ENCODE measurements at regions not wholly inside any gene's neighbourhood (a gene's known extent, or its start where the extent isn't known, plus 50 kb on each side); places are given as distances from the start of the nearest gene placed in this dataset.

DNA sequence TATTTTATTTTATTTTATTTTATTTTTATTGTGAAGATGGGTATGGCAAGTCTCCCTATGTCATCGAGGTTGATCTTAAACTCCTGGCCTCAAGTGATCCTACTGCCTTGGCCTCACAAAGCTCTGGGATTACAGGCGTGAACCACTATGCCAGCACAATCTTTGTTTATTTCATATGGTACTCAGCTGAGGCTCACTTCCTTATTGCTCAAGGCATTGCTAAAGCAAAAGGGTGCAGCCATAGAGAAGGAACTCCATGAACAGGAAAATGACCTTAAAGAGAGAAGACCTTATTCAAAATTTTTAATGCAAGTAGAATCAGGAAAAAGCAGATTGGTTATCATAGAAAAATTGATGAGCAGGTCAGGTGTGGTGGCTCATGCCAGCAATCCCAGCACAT, 110.6 kb upstream of the RBBP6 start:
- DNase-seq = no peak
- Mint-ChIP-seq H3K27ac (no peak overlapping the region), H3K4me1 (ENCODE audit: low read depth) (no peaks in the 10 kb centered on the region), H3K36me3 (ENCODE audit: low read depth) (no peaks in the 10 kb centered on the region), H3K27me3 (peaks cover 17% of the 10 kb centered on the region), H3K4me3 (no peak overlapping the region), H3K9me3 (no peaks in the 10 kb centered on the region)
- TF ChIP-seq, protein P1, sequence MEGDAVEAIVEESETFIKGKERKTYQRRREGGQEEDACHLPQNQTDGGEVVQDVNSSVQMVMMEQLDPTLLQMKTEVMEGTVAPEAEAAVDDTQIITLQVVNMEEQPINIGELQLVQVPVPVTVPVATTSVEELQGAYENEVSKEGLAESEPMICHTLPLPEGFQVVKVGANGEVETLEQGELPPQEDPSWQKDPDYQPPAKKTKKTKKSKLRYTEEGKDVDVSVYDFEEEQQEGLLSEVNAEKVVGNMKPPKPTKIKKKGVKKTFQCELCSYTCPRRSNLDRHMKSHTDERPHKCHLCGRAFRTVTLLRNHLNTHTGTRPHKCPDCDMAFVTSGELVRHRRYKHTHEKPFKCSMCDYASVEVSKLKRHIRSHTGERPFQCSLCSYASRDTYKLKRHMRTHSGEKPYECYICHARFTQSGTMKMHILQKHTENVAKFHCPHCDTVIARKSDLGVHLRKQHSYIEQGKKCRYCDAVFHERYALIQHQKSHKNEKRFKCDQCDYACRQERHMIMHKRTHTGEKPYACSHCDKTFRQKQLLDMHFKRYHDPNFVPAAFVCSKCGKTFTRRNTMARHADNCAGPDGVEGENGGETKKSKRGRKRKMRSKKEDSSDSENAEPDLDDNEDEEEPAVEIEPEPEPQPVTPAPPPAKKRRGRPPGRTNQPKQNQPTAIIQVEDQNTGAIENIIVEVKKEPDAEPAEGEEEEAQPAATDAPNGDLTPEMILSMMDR (IDR thresholded peaks at IDR 0.05) = no peak
- ChIA-PET CTCF (interaction anchor here (1.2 kb wide), 1 partner anchor 76 kb away, joined by 3 read pairs; no protein-coding TSS in a partner anchor), POLR2A (no interaction called here)
- no peak for ATAC-seq
- intact Hi-C loops (cut with micrococcal nuclease) = no loop called here

DNA sequence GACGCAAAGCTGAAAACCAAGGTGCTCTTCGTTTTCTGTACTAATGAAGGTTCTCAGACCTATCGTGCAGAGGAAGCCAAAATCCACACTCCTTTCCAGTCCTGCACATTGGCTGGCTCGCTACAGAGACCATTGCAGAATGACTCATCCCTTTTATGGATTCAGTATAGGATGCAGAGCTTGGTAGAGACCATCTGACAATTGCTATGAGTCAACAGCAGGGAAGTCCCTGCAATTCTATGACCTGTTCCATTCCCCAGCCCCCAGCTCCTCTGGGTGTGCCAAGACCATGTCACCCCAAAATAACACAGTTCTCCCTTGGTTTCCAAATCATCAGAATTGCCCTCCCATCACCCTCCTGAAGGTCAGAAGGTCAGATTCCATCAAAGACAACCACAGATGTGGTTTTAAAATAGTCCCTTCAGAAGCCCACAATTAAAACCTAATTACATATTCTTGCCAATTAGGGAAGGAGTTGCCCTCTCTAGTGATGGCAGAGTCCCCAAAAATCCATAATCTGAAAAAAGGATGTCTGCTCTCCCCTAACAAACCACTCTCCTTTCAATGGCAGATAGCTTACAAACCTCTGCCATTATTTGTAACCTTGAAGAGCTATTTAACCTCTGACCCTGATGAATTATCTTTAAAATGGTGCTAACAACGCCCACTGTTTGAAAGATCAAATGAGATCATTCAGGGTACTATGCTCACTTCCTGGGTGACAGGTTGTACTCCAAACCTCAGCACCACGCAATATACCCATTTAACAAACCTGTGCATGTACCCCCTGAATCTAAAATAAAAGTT, 108.2 kb upstream of the RBBP6 start:
- Mint-ChIP-seq H3K27ac (no peak overlapping the region), H3K4me1 (ENCODE audit: low read depth) (no peaks in the 10 kb centered on the region), H3K4me3 (no peak overlapping the region), H3K36me3 (ENCODE audit: low read depth) (no peaks in the 10 kb centered on the region), H3K27me3 (peaks cover 17% of the 10 kb centered on the region), H3K9me3 (no peaks in the 10 kb centered on the region)
- ChIA-PET CTCF (no interaction called here), POLR2A (no interaction called here)
- ATAC-seq (peak; percentile 56), DNase-seq (no peak)
- TF ChIP-seq, protein P1 (IDR thresholded peaks at IDR 0.05) = no peak
- intact Hi-C loops (cut with micrococcal nuclease) = no loop called here

DNA sequence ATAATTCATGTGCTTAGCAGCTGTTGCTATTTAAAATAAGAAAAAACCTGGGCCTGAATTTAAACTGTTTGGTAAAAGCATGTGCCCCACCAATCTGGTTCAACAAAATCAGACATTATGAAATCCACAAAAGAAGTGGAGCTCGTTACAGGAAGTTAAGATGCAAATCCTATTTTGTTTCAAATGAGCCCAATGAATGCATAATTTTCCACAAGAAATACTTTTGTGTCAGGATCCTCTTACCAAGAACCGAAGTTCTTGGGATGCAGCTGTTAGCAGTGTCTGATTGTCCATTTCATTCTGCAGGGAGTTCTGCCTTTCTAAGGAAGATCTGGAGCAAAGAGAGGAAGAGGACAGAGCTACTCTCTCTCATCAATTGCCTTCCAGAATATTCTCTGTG, 105.7 kb upstream of the RBBP6 start:
- POLR2A ChIA-PET = no interaction called here
- no peaks in the 10 kb centered on the region for H3K36me3 Mint-ChIP-seq (ENCODE audit: low read depth)
- intact Hi-C loops (cut with micrococcal nuclease) = no loop called here
- no peak for DNase-seq
- CTCF ChIA-PET = no interaction called here
- no peak overlapping the region for H3K27ac Mint-ChIP-seq
- peaks cover 14% of the 10 kb centered on the region for H3K27me3 Mint-ChIP-seq
- no peaks in the 10 kb centered on the region for H3K4me1 Mint-ChIP-seq (ENCODE audit: low read depth)
- no peak overlapping the region for H3K4me3 Mint-ChIP-seq
- H3K9me3 Mint-ChIP-seq = no peaks in the 10 kb centered on the region
- ATAC-seq = no peak
- TF ChIP-seq, protein P1 (IDR thresholded peaks at IDR 0.05) = no peak

- DNase-seq (no peak), ATAC-seq (no peak)
- TF ChIP-seq, protein P1 (IDR thresholded peaks at IDR 0.05) = no peak
- Mint-ChIP-seq H3K4me1 (ENCODE audit: low read depth) (no peaks in the 10 kb centered on the region), H3K27me3 (peaks cover 4% of the 10 kb centered on the region), H3K9me3 (no peaks in the 10 kb centered on the region), H3K4me3 (no peak overlapping the region), H3K36me3 (ENCODE audit: low read depth) (no peaks in the 10 kb centered on the region), H3K27ac (no peak overlapping the region)
- POLR2A ChIA-PET = no interaction called here
- intact Hi-C loops (cut with micrococcal nuclease) = no loop called here
- CTCF ChIA-PET = no interaction called here
These were observed 99.1 kb upstream of the RBBP6 start for GRCh38 chr16:24440306-24440705.

DNA sequence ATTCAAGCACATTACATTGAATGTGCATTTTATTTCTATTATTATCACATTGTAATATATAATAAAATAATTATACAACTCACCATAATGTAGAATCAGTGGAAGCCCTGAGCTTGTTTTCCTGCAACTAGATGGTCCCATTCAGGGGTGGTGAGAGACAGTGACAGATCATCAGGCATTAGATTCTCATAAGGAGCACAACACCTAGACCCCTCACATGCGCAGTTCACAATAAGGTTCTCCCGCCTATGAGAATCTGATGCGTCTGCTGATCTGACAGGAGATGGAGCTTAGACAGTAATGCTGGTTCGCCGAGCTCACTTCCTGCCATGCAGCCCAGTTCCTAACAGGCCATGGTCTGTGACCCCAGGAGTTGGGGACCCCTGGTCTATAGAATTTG, 96.7 kb upstream of the RBBP6 start:
- Mint-ChIP-seq H3K27ac (no peak overlapping the region), H3K4me1 (ENCODE audit: low read depth) (no peaks in the 10 kb centered on the region), H3K4me3 (no peak overlapping the region), H3K9me3 (no peaks in the 10 kb centered on the region), H3K36me3 (ENCODE audit: low read depth) (no peaks in the 10 kb centered on the region), H3K27me3 (peaks cover 3% of the 10 kb centered on the region)
- ATAC-seq = no peak
- intact Hi-C loops (cut with micrococcal nuclease) = no loop called here
- DNase-seq = no peak
- ChIA-PET POLR2A (no interaction called here), CTCF (no interaction called here)
- TF ChIP-seq, protein P1 (IDR thresholded peaks at IDR 0.05) = no peak

Data from activated CD8-positive, alpha-beta T cell treated with anti-CD3 and anti-CD28 coated beads for 36 hours (primary cell).